ENCODE measurements at regions not wholly inside any gene's neighbourhood (a gene's known extent, or its start where the extent isn't known, plus 50 kb on each side); places are given as distances from the start of the nearest gene placed in this dataset.

DNA sequence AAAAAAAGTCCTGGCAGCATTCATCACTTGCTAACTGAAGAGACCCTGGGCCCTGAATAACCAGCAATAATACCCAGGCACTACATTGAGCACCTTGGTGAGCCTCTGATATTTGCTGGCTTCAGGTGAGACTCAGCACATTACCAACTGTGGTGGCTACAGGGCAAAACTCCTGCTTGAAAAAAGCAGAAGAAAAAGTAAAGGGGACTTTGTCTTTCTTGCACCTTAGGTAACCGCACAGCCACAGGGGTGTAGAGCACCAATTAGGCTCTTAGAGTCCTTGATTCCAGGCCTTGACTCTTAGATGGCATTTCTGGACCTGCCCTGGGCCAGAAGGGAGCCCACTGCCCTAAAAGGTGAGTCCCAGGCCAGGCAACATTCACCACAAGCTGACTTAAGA lies 269.5 kb downstream of the AUH start (continued):
- TF ChIP-seq, protein P1, sequence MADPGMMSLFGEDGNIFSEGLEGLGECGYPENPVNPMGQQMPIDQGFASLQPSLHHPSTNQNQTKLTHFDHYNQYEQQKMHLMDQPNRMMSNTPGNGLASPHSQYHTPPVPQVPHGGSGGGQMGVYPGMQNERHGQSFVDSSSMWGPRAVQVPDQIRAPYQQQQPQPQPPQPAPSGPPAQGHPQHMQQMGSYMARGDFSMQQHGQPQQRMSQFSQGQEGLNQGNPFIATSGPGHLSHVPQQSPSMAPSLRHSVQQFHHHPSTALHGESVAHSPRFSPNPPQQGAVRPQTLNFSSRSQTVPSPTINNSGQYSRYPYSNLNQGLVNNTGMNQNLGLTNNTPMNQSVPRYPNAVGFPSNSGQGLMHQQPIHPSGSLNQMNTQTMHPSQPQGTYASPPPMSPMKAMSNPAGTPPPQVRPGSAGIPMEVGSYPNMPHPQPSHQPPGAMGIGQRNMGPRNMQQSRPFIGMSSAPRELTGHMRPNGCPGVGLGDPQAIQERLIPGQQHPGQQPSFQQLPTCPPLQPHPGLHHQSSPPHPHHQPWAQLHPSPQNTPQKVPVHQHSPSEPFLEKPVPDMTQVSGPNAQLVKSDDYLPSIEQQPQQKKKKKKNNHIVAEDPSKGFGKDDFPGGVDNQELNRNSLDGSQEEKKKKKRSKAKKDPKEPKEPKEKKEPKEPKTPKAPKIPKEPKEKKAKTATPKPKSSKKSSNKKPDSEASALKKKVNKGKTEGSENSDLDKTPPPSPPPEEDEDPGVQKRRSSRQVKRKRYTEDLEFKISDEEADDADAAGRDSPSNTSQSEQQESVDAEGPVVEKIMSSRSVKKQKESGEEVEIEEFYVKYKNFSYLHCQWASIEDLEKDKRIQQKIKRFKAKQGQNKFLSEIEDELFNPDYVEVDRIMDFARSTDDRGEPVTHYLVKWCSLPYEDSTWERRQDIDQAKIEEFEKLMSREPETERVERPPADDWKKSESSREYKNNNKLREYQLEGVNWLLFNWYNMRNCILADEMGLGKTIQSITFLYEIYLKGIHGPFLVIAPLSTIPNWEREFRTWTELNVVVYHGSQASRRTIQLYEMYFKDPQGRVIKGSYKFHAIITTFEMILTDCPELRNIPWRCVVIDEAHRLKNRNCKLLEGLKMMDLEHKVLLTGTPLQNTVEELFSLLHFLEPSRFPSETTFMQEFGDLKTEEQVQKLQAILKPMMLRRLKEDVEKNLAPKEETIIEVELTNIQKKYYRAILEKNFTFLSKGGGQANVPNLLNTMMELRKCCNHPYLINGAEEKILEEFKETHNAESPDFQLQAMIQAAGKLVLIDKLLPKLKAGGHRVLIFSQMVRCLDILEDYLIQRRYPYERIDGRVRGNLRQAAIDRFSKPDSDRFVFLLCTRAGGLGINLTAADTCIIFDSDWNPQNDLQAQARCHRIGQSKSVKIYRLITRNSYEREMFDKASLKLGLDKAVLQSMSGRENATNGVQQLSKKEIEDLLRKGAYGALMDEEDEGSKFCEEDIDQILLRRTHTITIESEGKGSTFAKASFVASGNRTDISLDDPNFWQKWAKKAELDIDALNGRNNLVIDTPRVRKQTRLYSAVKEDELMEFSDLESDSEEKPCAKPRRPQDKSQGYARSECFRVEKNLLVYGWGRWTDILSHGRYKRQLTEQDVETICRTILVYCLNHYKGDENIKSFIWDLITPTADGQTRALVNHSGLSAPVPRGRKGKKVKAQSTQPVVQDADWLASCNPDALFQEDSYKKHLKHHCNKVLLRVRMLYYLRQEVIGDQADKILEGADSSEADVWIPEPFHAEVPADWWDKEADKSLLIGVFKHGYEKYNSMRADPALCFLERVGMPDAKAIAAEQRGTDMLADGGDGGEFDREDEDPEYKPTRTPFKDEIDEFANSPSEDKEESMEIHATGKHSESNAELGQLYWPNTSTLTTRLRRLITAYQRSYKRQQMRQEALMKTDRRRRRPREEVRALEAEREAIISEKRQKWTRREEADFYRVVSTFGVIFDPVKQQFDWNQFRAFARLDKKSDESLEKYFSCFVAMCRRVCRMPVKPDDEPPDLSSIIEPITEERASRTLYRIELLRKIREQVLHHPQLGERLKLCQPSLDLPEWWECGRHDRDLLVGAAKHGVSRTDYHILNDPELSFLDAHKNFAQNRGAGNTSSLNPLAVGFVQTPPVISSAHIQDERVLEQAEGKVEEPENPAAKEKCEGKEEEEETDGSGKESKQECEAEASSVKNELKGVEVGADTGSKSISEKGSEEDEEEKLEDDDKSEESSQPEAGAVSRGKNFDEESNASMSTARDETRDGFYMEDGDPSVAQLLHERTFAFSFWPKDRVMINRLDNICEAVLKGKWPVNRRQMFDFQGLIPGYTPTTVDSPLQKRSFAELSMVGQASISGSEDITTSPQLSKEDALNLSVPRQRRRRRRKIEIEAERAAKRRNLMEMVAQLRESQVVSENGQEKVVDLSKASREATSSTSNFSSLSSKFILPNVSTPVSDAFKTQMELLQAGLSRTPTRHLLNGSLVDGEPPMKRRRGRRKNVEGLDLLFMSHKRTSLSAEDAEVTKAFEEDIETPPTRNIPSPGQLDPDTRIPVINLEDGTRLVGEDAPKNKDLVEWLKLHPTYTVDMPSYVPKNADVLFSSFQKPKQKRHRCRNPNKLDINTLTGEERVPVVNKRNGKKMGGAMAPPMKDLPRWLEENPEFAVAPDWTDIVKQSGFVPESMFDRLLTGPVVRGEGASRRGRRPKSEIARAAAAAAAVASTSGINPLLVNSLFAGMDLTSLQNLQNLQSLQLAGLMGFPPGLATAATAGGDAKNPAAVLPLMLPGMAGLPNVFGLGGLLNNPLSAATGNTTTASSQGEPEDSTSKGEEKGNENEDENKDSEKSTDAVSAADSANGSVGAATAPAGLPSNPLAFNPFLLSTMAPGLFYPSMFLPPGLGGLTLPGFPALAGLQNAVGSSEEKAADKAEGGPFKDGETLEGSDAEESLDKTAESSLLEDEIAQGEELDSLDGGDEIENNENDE (IDR thresholded peaks at IDR 0.05; ENCODE audit: insufficient replicate concordance, low read length) = no peak
- TF ChIP-seq ZNF274 (IDR thresholded peaks at IDR 0.05; ENCODE audit: borderline replicate concordance, extremely low read depth, low read length) = no peak
